T-cell (primary cell): ENCODE measurements at regions not wholly inside any gene's neighbourhood (a gene's known extent, or its start where the extent isn't known, plus 50 kb on each side); places are given as distances from the start of the nearest gene placed in this dataset.

Experiments used
- ATAC-seq, 4 experiments: fragments of 200-7000 bp in 3 of 4; fragments of 150-1000 bp in 1 of 4; cut with Tn5 transposase; replicated peaks in 1 of 4; 1 replicate in 3 of 4; 2 replicates in 1 of 4; pipeline ENCODE4 v1.10.0; 2021; ENCODE audit warnings: moderate library complexity in 3 of 4, mild to moderate bottlenecking in 2 of 4, moderate number of reproducible peaks in 1 of 4
- CTCF ChIA-PET, 2 donors: fragments of 300-600 bp; sonication (Branson Sonifier 250); formaldehyde crosslinking; loops; one replicate each; lab custom pipeline; 2022; ENCODE audit warnings: antibody characterized with exemption in 2 of 2; lab: Charles Lee
- POLR2A ChIA-PET, 2 donors: fragments of 300-600 bp; sonication (Branson Sonifier 250); formaldehyde crosslinking; loops; one replicate each; lab custom pipeline; 2022; ENCODE audit warnings: antibody characterized with exemption in 2 of 2; lab: Charles Lee
- DNase-seq, 35 experiments: peaks; one replicate each; pipeline versions ENCODE4 v3.0.0 to v3.0.0-alpha.2; 2013 to 2023
- H3K27ac ChIP-seq: one replicate; pipeline ENCODE4 v1.5.1; 2013; ENCODE audit warnings: low read length
- H3K27me3 ChIP-seq, 2 experiments: replicated peaks in 1 of 2; 1 replicate in 1 of 2; 2 replicates in 1 of 2; pipeline versions ENCODE4 v1.6.1 to v1.7.0; 2013; ENCODE audit warnings: low read length in 1 of 2, mixed read lengths in 1 of 2; ENCODE audit not compliant: control insufficient read depth in 2 of 2, insufficient read depth in 2 of 2; ENCODE audit errors: extremely low read depth in 1 of 2
- H3K36me3 ChIP-seq, 2 donors: 1 replicate in 1 of 2; 2 replicates in 1 of 2; pipeline versions ENCODE4 v1.6.1 to v1.7.0; 2013; ENCODE audit warnings: low read length in 1 of 2; ENCODE audit not compliant: control insufficient read depth in 2 of 2, insufficient read depth in 1 of 2; ENCODE audit errors: extremely low read depth in 1 of 2
- H3K4me1 ChIP-seq, 2 experiments: 1 replicate in 1 of 2; 2 replicates in 1 of 2; pipeline versions ENCODE4 v1.6.1 to v1.7.0; 2013; ENCODE audit warnings: low read length in 2 of 2, mixed read lengths in 1 of 2; ENCODE audit not compliant: insufficient read depth in 2 of 2, control insufficient read depth in 1 of 2; ENCODE audit errors: extremely low read depth in 1 of 2
- H3K4me3 ChIP-seq, 2 donors: 1 replicate in 1 of 2; 2 replicates in 1 of 2; pipeline versions ENCODE4 v1.5.1 to v1.7.0; 2013; ENCODE audit warnings: mild to moderate bottlenecking in 2 of 2, low read length in 1 of 2, moderate library complexity in 1 of 2; ENCODE audit not compliant: control insufficient read depth in 1 of 2; ENCODE audit errors: extremely low read depth in 1 of 2
- H3K9me3 ChIP-seq: 2 replicates; pipeline ENCODE4 v1.7.0; 2013
- H3K27ac Mint-ChIP-seq, 2 donors: one replicate each; pipeline ENCODE4 v1.8.0; 2020 to 2021; ENCODE audit warnings: mild to moderate bottlenecking in 2 of 2, mixed read lengths in 2 of 2
- H3K27me3 Mint-ChIP-seq, 2 donors: one replicate each; pipeline ENCODE4 v1.8.0; 2021 to 2022; ENCODE audit warnings: mixed read lengths in 2 of 2
- H3K36me3 Mint-ChIP-seq: one replicate; pipeline ENCODE4 v1.8.0; 2021; ENCODE audit warnings: mixed read lengths
- H3K4me1 Mint-ChIP-seq, 3 donors: one replicate each; pipeline ENCODE4 v1.8.0; 2020 to 2022; ENCODE audit warnings: mixed read lengths in 3 of 3, mild to moderate bottlenecking in 1 of 3
- H3K4me3 Mint-ChIP-seq, 3 donors: one replicate each; pipeline ENCODE4 v1.8.0; 2020 to 2022; ENCODE audit warnings: mild to moderate bottlenecking in 3 of 3, mixed read lengths in 3 of 3, moderate library complexity in 3 of 3
- H3K9me3 Mint-ChIP-seq, 3 donors: one replicate each; pipeline ENCODE4 v1.8.0; 2020 to 2022; ENCODE audit warnings: mixed read lengths in 3 of 3
- WGBS: methylation state at CpG from one replicate; pipeline ENCODE4 v1.1.5; 2013; ENCODE audit warnings: missing lambda C conversion rate; ENCODE audit not compliant: insufficient coverage; 5-methylcytosine and 5-hydroxymethylcytosine counted together

DNA sequence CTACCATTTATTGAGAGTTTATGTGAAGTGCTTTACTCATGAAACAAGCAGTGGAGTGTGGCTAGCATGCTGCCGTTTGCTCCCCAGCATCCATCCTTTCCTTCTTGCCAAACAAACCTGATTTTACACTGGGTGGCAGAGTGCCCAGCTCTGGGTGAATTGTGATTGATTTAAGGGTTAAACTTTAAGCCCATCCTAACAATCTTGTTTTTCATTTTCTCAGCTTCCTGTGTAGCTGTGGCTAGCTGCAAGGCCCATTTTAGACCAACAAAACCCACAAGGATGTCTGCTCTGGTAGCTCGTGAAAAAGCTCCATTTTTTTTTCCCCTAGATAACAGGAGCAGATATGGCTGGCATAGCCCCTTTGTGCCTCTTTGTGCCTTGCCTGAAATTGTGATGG, 77.7 kb upstream of the KCNG1 start:
- Histone ChIP-seq H3K4me1 (no peaks in the 10 kb centered on the region), H3K36me3 (no peaks in the 10 kb centered on the region), H3K27me3 (peaks cover 0 to 19% of the 10 kb centered on the region in 2 experiments), H3K4me3 (no peak overlapping the region), H3K27ac (no peak overlapping the region), H3K9me3 (no peaks in the 10 kb centered on the region)
- no CpG with 5 or more reads among the region's 2 CpGs for WGBS
- H3K27ac Mint-ChIP-seq, result no peak overlapping the region
- DNase-seq, result no peak
- ChIA-PET CTCF (no interaction called here), POLR2A (no interaction called here)
- H3K36me3 Mint-ChIP-seq, result no peaks in the 10 kb centered on the region
- no peaks in the 10 kb centered on the region for H3K4me1 Mint-ChIP-seq
- H3K4me3 Mint-ChIP-seq, result no peak overlapping the region
- no peaks in the 10 kb centered on the region for H3K9me3 Mint-ChIP-seq
- H3K27me3 Mint-ChIP-seq, result peaks cover 14 to 26% of the 10 kb centered on the region in 2 donors
- no peak for ATAC-seq

DNA sequence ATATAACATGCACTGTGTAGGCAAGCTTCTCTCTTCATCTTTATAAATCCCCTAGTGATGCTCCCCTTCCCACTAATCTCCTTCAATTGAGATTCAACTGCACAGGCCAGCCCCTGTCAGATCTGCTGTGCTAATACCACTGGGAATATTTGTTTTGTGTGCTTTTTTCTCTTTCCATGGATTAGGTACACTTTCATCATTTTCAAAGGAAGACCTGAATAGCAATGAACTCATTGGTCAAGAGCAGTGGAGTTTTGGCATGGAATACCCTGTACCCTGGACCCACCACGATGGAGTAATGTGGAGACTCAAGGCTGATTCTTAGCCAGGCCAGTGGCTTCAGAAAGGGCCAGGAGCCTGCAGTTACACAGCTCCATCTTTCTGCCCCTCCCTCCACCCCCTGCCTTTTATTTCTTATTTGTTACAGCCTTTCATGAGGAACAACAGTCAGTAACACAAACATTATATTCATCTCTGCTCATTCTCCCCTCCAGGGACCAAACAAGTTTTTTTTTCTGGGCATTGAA, 75.4 kb upstream of the KCNG1 start:
- no peak for DNase-seq
- CTCF ChIA-PET, result no interaction called here

DNA sequence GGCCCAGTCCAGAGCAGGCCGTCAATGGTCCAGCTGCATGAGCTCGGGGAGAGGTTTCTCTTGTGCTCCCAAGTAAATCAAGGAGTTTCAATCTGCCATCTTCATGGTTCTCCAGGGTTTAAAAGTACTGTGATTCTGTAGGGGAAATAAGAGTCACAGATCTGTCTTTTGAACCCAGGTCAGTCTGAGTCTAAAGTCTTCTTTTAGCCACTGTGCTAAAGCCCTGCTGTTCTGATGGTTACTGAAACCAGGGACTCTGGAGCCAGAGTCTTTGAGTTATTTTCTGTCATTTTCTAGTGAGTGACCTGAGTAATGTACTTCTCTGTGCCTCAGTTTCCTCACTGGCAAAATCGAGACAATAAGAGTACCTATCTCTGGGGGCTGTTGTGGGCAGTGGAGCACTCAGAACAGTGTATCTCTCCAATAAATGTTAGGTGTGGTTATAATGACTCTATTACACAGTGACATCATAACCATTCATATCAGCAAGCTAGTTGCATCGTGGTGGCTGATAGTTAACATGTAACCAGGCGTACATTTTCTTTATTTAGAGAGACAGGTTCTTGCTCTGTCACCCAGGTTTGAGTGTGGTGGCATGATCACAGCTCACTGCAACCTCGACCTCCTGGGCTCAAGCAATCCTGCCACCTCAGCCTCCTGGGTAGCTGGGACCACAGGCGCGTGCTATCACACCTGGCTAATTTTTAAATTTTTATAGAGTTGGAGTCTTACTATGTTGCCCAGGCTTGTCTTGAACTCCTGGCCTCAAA, 74.6 kb upstream of the KCNG1 start:
- peaks cover 38 to 39% of the 10 kb centered on the region in 2 donors for H3K27me3 Mint-ChIP-seq
- no peak overlapping the region for H3K4me3 ChIP-seq
- ATAC-seq (no peak), DNase-seq (no peak)
- ChIA-PET POLR2A (no interaction called here), CTCF (no interaction called here)
- H3K4me1 ChIP-seq, result no peaks in the 10 kb centered on the region
- H3K27me3 ChIP-seq, result peaks cover 0 to 39% of the 10 kb centered on the region in 2 experiments
- no peak overlapping the region for H3K4me3 Mint-ChIP-seq
- H3K27ac Mint-ChIP-seq, result no peak overlapping the region
- H3K36me3 Mint-ChIP-seq, result no peaks in the 10 kb centered on the region
- peaks cover 0 to 2% (median 1%) of the 10 kb centered on the region in 3 donors for H3K4me1 Mint-ChIP-seq
- H3K9me3 Mint-ChIP-seq, result no peaks in the 10 kb centered on the region
- WGBS, result no CpG with 5 or more reads among the region's 8 CpGs
- H3K9me3 ChIP-seq, result no peaks in the 10 kb centered on the region
- H3K27ac ChIP-seq, result no peak overlapping the region
- no peaks in the 10 kb centered on the region for H3K36me3 ChIP-seq

More for the DNA sequence above, 75.4 kb upstream of the KCNG1 start:
- H3K27me3 Mint-ChIP-seq, result peaks cover 33 to 37% of the 10 kb centered on the region in 2 donors
- peaks cover 0 to 35% of the 10 kb centered on the region in 2 experiments for H3K27me3 ChIP-seq
- H3K36me3 Mint-ChIP-seq, result no peaks in the 10 kb centered on the region
- ATAC-seq, result no peak
- 60% methylated on average over 1 of the region's 1 CpG for WGBS
- H3K36me3 ChIP-seq, result no peaks in the 10 kb centered on the region
- H3K4me1 Mint-ChIP-seq, result no peaks in the 10 kb centered on the region
- POLR2A ChIA-PET, result no interaction called here
- no peak overlapping the region for H3K27ac ChIP-seq
- H3K4me1 ChIP-seq, result no peaks in the 10 kb centered on the region
- no peak overlapping the region for H3K27ac Mint-ChIP-seq
- H3K4me3 Mint-ChIP-seq, result no peak overlapping the region
- no peak overlapping the region for H3K4me3 ChIP-seq
- no peaks in the 10 kb centered on the region for H3K9me3 Mint-ChIP-seq
- no peaks in the 10 kb centered on the region for H3K9me3 ChIP-seq

DNA sequence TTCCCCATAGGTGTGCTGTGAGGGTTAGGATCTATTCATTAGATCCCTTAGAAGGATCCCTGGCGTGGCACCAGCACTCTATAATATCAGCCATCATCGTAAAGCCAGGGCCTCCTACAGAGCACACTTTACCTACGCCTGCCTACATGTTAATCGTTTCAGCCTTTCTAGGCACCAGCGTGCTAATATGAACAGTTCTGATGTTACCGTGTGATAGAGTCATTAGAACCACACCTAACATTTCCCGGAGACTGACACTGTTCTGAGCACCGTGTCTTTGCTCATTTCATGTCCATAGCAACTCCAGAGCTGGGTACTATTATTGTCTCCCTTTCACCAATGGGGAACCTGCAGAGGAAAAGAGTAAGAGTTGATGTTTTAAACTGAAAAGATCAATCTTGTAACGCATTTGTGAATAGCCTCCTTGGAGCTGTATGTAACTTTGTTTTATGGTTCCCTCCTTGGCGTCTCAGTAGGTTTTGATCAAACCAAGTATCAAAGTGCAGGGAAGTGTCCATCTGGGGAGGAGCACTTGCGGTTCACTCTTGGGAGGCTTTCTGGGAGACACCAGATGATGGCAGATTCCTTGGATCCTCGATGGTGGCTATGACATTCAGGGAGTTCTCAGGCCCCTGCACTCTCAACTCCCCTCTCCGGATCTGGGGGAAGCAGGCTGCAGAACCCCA, 73.8 kb upstream of the KCNG1 start:
- ChIA-PET CTCF (no interaction called here), POLR2A (no interaction called here)
- H3K4me3 ChIP-seq, result no peak overlapping the region
- Mint-ChIP-seq H3K36me3 (no peaks in the 10 kb centered on the region), H3K27ac (no peak overlapping the region), H3K4me3 (no peak overlapping the region), H3K27me3 (peaks cover 42 to 45% of the 10 kb centered on the region in 2 donors), H3K9me3 (no peaks in the 10 kb centered on the region), H3K4me1 (peaks cover 3 to 10% (median 6%) of the 10 kb centered on the region in 3 donors)
- peaks cover 0 to 40% of the 10 kb centered on the region in 2 experiments for H3K27me3 ChIP-seq
- no peaks in the 10 kb centered on the region for H3K4me1 ChIP-seq
- H3K27ac ChIP-seq, result no peak overlapping the region
- WGBS, result 100% methylated on average over 2 of the region's 13 CpGs
- ATAC-seq (no peak), DNase-seq (no peak)
- no peaks in the 10 kb centered on the region for H3K9me3 ChIP-seq
- H3K36me3 ChIP-seq, result no peaks in the 10 kb centered on the region

DNA sequence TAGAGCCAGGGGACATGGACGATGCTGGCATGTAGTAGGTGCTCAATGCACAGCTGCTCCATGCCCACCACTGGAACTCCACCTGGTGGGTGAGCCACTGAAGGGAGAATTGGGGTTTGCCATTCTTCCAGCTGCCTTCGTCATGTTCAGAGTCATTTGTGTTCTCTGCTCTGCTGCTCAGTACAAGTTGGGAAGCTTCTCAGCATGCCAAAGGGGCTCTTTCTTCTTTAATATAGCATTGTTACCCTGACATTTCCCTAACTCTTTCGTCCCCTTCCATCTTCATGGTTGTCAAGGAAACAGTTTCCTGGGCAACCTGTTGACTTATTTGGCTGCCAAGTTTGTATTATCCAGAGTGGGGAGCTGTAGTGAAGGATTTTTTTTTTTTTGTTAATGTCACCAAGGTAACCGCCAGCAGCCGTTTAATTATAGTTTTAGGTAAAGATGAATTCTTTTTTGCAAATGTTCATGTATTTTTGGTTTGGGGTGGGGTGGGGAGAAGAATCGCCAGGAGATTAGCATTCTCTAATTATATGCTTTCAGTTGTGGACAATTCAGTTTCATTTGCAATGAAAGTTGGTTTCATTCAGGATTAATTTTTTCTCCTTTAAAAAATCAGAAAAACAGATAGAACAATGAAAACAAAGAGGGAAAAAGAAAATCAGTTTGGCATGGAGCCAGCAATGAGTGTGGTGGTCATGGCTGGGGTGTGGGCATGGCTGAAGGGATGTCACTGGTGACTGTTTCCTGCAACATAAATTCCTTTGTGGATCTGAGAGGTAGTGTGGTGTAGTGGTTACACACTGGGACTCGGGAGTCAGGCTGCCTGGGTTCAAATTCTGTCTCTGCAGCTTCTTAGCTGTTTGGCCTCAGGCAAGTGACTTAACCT, 73.0 kb upstream of the KCNG1 start:
- no peaks in the 10 kb centered on the region for H3K36me3 Mint-ChIP-seq
- CTCF ChIA-PET, result no interaction called here
- Histone ChIP-seq H3K4me1 (no peaks in the 10 kb centered on the region), H3K27ac (no peak overlapping the region), H3K9me3 (no peaks in the 10 kb centered on the region), H3K27me3 (peaks cover 1 to 44% of the 10 kb centered on the region in 2 experiments), H3K36me3 (no peaks in the 10 kb centered on the region), H3K4me3 (no peak overlapping the region)
- POLR2A ChIA-PET, result no interaction called here
- no peak for DNase-seq
- ATAC-seq, result no peak
- H3K9me3 Mint-ChIP-seq, result no peaks in the 10 kb centered on the region
- no peak overlapping the region for H3K27ac Mint-ChIP-seq
- no peak overlapping the region for H3K4me3 Mint-ChIP-seq
- peaks cover 3 to 11% (median 6%) of the 10 kb centered on the region in 3 donors for H3K4me1 Mint-ChIP-seq
- peaks cover 44 to 51% of the 10 kb centered on the region in 2 donors for H3K27me3 Mint-ChIP-seq
- 61% methylated on average over 2 of the region's 7 CpGs for WGBS

DNA sequence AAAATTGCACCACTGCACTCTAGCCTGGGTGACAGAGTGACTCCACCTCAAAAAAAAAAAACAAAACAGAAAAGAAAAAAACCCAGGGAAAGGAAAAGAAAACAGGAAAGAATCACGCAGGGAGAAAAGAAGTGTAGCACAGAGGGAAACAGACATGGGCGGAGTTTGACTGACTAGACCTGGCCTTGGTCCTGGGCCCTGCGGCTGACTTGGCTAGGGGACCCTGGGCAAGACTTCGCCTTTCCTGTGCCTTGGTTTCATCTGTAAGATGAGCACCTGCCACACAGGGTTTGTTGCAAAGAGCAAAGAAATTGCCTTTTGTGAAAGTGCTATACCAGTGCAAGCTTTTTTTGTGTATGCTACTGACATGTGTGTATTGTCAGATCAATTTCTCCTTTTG, 71.3 kb upstream of the KCNG1 start:
- H3K27ac ChIP-seq, result no peak overlapping the region
- H3K4me3 ChIP-seq, result no peak overlapping the region
- POLR2A ChIA-PET, result no interaction called here
- DNase-seq (no peak), ATAC-seq (no peak)
- no peaks in the 10 kb centered on the region for H3K9me3 Mint-ChIP-seq
- no peaks in the 10 kb centered on the region for H3K4me1 ChIP-seq
- peaks cover 9 to 49% of the 10 kb centered on the region in 2 experiments for H3K27me3 ChIP-seq
- CTCF ChIA-PET, result no interaction called here
- 67% methylated on average over 4 of the region's 4 CpGs for WGBS
- no peak overlapping the region for H3K4me3 Mint-ChIP-seq
- no peaks in the 10 kb centered on the region for H3K9me3 ChIP-seq
- H3K27ac Mint-ChIP-seq, result no peak overlapping the region
- no peaks in the 10 kb centered on the region for H3K36me3 ChIP-seq
- no peaks in the 10 kb centered on the region for H3K36me3 Mint-ChIP-seq
- peaks cover 3 to 11% (median 6%) of the 10 kb centered on the region in 3 donors for H3K4me1 Mint-ChIP-seq
- peaks cover 46 to 61% of the 10 kb centered on the region in 2 donors for H3K27me3 Mint-ChIP-seq
